Neural crest cell (in vitro differentiated cells): ENCODE measurements at regions not wholly inside any gene's neighbourhood (a gene's known extent, or its start where the extent isn't known, plus 50 kb on each side); places are given as distances from the start of the nearest gene placed in this dataset.

Source experiments
- DNase-seq: peaks from one replicate; pipeline ENCODE4 v3.0.0; 2021; ENCODE audit warnings: low read depth, mixed read lengths, low spot score
- H3K27ac Mint-ChIP-seq: one replicate; pipeline ENCODE4 v1.8.0; 2021; ENCODE audit warnings: mild to moderate bottlenecking, mixed read lengths; ENCODE audit not compliant: unreplicated experiment
- H3K27me3 Mint-ChIP-seq: 2 replicates; pipeline ENCODE4 v1.8.0; 2021; ENCODE audit warnings: low read depth, mild to moderate bottlenecking, mixed read lengths
- H3K36me3 Mint-ChIP-seq: 2 replicates; pipeline ENCODE4 v1.8.0; 2021; ENCODE audit warnings: low read depth, mild to moderate bottlenecking, mixed read lengths
- H3K4me1 Mint-ChIP-seq: 2 replicates; pipeline ENCODE4 v1.8.0; 2021; ENCODE audit warnings: mixed read lengths
- H3K4me3 Mint-ChIP-seq: one replicate; pipeline ENCODE4 v1.8.0; 2021; ENCODE audit warnings: mild to moderate bottlenecking, mixed read lengths
- H3K9me3 Mint-ChIP-seq: 2 replicates; pipeline ENCODE4 v1.8.0; 2021; ENCODE audit warnings: mixed read lengths
- CTCF ChIP-seq: fragments of 200-600 bp; sonication (generic); conservative IDR thresholded peaks from 2 replicates; pipeline ENCODE4 v1.5.0; 2021; ENCODE audit warnings: antibody characterized with exemption, mild to moderate bottlenecking

- H3K4me3 Mint-ChIP-seq: no peak overlapping the region
- no peaks in the 10 kb centered on the region for H3K4me1 Mint-ChIP-seq
- no peak overlapping the region for H3K27ac Mint-ChIP-seq
- H3K36me3 Mint-ChIP-seq: peaks cover 10% of the 10 kb centered on the region
- DNase-seq: no peak
- peaks cover 9% of the 10 kb centered on the region for H3K9me3 Mint-ChIP-seq
- TF ChIP-seq CTCF: no peak
- no peaks in the 10 kb centered on the region for H3K27me3 Mint-ChIP-seq
Observed at GRCh38 chr5:71914281-71914680, 193.0 kb upstream of the MAP1B start.

- H3K27me3 Mint-ChIP-seq: no peaks in the 10 kb centered on the region
- H3K9me3 Mint-ChIP-seq: peaks cover 11% of the 10 kb centered on the region
- no peak overlapping the region for H3K27ac Mint-ChIP-seq
- H3K4me3 Mint-ChIP-seq: no peak overlapping the region
- H3K36me3 Mint-ChIP-seq: peaks cover 8% of the 10 kb centered on the region
- no peak for DNase-seq
- H3K4me1 Mint-ChIP-seq: peaks cover 9% of the 10 kb centered on the region
- TF ChIP-seq CTCF: no peak
Observed at GRCh38 chr5:71922584-71923106, 184.6 kb upstream of the MAP1B start.

DNA sequence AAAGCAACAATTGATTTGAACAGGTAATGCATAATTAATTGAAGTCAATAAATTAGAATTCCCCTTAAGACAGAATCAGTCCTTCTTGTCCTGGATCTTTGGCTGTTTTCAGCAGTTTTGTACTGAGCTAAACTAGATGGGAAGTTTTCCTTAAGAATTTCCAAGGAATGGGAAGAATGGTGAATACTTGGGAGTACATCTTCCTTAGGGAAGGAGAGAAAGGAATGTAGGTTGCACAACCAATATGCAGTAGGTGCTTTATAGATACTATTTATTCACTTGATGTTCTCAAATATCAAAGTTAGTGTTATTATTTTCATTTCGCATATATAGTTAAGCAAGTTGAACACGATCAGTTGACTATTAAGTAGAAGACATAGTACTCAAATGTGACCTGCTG is 183.5 kb upstream of the MAP1B start:
- H3K4me3 Mint-ChIP-seq: no peak overlapping the region
- H3K36me3 Mint-ChIP-seq: peaks cover 5% of the 10 kb centered on the region
- no peaks in the 10 kb centered on the region for H3K27me3 Mint-ChIP-seq
- TF ChIP-seq CTCF: no peak
- no peak overlapping the region for H3K27ac Mint-ChIP-seq
- peaks cover 6% of the 10 kb centered on the region for H3K9me3 Mint-ChIP-seq
- no peak for DNase-seq
- H3K4me1 Mint-ChIP-seq: peaks cover 9% of the 10 kb centered on the region

GRCh38 chr5:71924325-71924724 is 182.9 kb upstream of the MAP1B start:
- Mint-ChIP-seq H3K9me3 (peaks cover 6% of the 10 kb centered on the region), H3K4me3 (no peak overlapping the region), H3K4me1 (peaks cover 9% of the 10 kb centered on the region), H3K27ac (no peak overlapping the region), H3K27me3 (no peaks in the 10 kb centered on the region), H3K36me3 (no peaks in the 10 kb centered on the region)
- DNase-seq: no peak
- TF ChIP-seq CTCF: no peak

GRCh38 chr5:71924980-71925379 is 182.3 kb upstream of the MAP1B start:
- Mint-ChIP-seq H3K36me3 (no peaks in the 10 kb centered on the region), H3K4me1 (peaks cover 9% of the 10 kb centered on the region), H3K9me3 (peaks cover 6% of the 10 kb centered on the region), H3K27ac (peak overlapping the region; percentile 69), H3K4me3 (no peak overlapping the region), H3K27me3 (no peaks in the 10 kb centered on the region)
- TF ChIP-seq CTCF: no peak
- no peak for DNase-seq

DNA sequence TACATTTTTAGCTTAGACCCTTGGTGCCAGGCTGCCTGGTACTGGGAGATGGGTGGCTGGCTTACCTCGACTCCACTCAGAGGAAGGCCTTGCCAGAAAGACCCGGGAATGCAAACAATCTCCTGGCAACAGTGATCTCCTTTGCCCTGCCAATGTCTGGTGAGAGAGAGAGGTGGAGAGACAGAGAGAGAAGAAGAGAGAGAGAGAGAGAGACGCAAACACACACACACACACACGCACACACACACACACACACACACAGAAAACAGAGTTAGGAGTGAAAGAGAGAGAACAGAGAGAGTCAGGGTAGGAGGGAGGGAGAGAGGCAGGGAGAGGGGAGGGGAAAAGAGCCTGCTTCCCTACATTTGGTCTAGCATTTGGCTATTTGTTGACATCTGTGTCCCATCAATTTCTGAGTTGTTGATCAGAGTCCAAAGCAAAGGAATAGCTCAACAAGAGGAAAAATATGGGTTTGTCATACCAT is 181.6 kb upstream of the MAP1B start:
- H3K27ac Mint-ChIP-seq: peak overlapping the region; percentile 24
- H3K4me1 Mint-ChIP-seq: peaks cover 9% of the 10 kb centered on the region
- H3K27me3 Mint-ChIP-seq: no peaks in the 10 kb centered on the region
- peaks cover 6% of the 10 kb centered on the region for H3K9me3 Mint-ChIP-seq
- TF ChIP-seq CTCF: no peak
- H3K4me3 Mint-ChIP-seq: no peak overlapping the region
- H3K36me3 Mint-ChIP-seq: no peaks in the 10 kb centered on the region
- DNase-seq: no peak
